ENCODE measurements at regions not wholly inside any gene's neighbourhood (a gene's known extent, or its start where the extent isn't known, plus 50 kb on each side); places are given as distances from the start of the nearest gene placed in this dataset.

- no peak for TF ChIP-seq POLR2AphosphoS5 (IDR thresholded peaks at IDR 0.05; ENCODE audit: low read depth, low read length)
- no peak for TF ChIP-seq FOXP2 (optimal IDR thresholded peaks at IDR 0.05; ENCODE audit: borderline replicate concordance, extremely low read depth, extremely low read length, insufficient read depth)
- TF ChIP-seq, protein P1, sequence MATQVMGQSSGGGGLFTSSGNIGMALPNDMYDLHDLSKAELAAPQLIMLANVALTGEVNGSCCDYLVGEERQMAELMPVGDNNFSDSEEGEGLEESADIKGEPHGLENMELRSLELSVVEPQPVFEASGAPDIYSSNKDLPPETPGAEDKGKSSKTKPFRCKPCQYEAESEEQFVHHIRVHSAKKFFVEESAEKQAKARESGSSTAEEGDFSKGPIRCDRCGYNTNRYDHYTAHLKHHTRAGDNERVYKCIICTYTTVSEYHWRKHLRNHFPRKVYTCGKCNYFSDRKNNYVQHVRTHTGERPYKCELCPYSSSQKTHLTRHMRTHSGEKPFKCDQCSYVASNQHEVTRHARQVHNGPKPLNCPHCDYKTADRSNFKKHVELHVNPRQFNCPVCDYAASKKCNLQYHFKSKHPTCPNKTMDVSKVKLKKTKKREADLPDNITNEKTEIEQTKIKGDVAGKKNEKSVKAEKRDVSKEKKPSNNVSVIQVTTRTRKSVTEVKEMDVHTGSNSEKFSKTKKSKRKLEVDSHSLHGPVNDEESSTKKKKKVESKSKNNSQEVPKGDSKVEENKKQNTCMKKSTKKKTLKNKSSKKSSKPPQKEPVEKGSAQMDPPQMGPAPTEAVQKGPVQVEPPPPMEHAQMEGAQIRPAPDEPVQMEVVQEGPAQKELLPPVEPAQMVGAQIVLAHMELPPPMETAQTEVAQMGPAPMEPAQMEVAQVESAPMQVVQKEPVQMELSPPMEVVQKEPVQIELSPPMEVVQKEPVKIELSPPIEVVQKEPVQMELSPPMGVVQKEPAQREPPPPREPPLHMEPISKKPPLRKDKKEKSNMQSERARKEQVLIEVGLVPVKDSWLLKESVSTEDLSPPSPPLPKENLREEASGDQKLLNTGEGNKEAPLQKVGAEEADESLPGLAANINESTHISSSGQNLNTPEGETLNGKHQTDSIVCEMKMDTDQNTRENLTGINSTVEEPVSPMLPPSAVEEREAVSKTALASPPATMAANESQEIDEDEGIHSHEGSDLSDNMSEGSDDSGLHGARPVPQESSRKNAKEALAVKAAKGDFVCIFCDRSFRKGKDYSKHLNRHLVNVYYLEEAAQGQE (IDR thresholded peaks at IDR 0.05; ENCODE audit: insufficient read depth in 1 of 2, low read depth in 2 of 2, low read length in 2 of 2): no peak
- TF ChIP-seq SIN3A (IDR thresholded peaks at IDR 0.05; ENCODE audit: borderline replicate concordance, insufficient read depth, low read length): no peak
- TF ChIP-seq TAF1 (IDR thresholded peaks at IDR 0.05; ENCODE audit: borderline replicate concordance, insufficient read depth, low read length): no peak
These were observed 107.3 kb upstream of the LPP start for GRCh38 chr3:188046561-188047211.

GRCh38 chr3:188047536-188047935 is 106.4 kb upstream of the LPP start:
- no peak for TF ChIP-seq SIN3A (IDR thresholded peaks at IDR 0.05; ENCODE audit: borderline replicate concordance, insufficient read depth, low read length)
- TF ChIP-seq, protein P1 (IDR thresholded peaks at IDR 0.05; ENCODE audit: insufficient read depth in 1 of 2, low read depth in 2 of 2, low read length in 2 of 2): no peak
- no peak for TF ChIP-seq FOXP2 (optimal IDR thresholded peaks at IDR 0.05; ENCODE audit: borderline replicate concordance, extremely low read depth, extremely low read length, insufficient read depth)

DNA sequence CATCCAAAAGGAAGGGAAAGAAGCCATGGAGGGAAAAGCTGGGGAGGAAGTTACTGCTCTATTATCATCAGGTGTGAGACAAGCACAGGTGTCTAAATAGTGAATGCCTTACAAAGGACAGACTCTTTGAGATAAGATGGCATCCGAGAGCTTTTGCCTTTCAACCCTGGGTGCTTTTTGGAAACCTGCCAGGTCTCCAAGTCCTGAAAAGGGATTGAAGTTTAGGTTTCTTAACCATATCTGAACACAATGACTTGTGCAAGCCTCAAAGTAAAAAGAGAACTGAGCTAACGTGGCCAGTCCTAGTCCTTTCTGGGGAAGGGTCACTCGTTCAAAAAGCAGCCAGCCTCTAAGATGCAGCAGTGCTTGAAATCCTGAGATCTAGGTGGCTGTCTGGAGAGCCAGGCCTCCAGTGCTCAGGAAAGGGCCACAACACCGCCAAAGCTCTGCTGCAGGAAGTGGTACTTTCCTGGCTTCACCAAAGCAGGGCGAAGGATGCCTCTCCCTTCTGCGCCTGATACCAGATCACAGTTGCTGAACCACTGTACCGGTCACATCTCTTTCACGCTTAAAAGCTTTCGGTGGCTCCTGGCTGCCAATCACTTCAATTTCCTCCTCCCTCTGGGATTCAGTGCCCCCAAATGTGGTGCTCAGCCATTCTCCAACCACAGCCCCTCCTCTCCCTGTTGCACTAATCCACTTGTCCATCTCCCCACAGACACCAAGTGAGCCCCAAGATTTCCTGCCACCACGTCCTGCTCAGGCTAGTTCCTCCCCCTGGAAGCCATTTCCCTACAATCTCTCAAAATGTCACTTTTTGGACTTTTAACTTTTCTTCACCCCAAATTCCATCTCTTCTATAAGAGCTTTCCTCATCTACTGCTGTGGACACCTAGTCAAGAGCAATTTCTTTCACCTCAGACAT is 104.1 kb upstream of the LPP start:
- no peak for TF ChIP-seq TAF1 (IDR thresholded peaks at IDR 0.05; ENCODE audit: borderline replicate concordance, insufficient read depth, low read length)
- TF ChIP-seq, protein P1 (IDR thresholded peaks at IDR 0.05; ENCODE audit: insufficient read depth in 1 of 2, low read depth in 2 of 2, low read length in 2 of 2): no peak
- no peak for TF ChIP-seq FOXP2 (optimal IDR thresholded peaks at IDR 0.05; ENCODE audit: borderline replicate concordance, extremely low read depth, extremely low read length, insufficient read depth)
- no peak for TF ChIP-seq POLR2AphosphoS5 (IDR thresholded peaks at IDR 0.05; ENCODE audit: low read depth, low read length)
- no peak for TF ChIP-seq SIN3A (IDR thresholded peaks at IDR 0.05; ENCODE audit: borderline replicate concordance, insufficient read depth, low read length)

- TF ChIP-seq, protein P1 (IDR thresholded peaks at IDR 0.05; ENCODE audit: insufficient read depth in 1 of 2, low read depth in 2 of 2, low read length in 2 of 2): no peak
- TF ChIP-seq POLR2AphosphoS5 (IDR thresholded peaks at IDR 0.05; ENCODE audit: low read depth, low read length) (no peak), TAF1 (IDR thresholded peaks at IDR 0.05; ENCODE audit: borderline replicate concordance, insufficient read depth, low read length) (no peak)
These were observed 102.2 kb upstream of the LPP start for GRCh38 chr3:188051801-188052168.

Data from PFSK-1 (cell line).